SIG-M5 treated with dmso at 0.1 percent for 504 hours (cell line): ENCODE measurements at regions not wholly inside any gene's neighbourhood (a gene's known extent, or its start where the extent isn't known, plus 50 kb on each side); places are given as distances from the start of the nearest gene placed in this dataset.
A peak's percentile ranks its signal among the peaks of the same experiment; 100 is the strongest.
"Not testable (repeated sequence)": the region's sequence is repeated elsewhere in the genome, so short reads cannot be mapped to it uniquely, and the experiment has no call there.

ENCODE experiments used
- DNase-seq: peaks from one replicate; lab custom pipeline; 2025; ENCODE audit not compliant: unreplicated experiment; lab: John Stamatoyannopoulos, UW

DNA sequence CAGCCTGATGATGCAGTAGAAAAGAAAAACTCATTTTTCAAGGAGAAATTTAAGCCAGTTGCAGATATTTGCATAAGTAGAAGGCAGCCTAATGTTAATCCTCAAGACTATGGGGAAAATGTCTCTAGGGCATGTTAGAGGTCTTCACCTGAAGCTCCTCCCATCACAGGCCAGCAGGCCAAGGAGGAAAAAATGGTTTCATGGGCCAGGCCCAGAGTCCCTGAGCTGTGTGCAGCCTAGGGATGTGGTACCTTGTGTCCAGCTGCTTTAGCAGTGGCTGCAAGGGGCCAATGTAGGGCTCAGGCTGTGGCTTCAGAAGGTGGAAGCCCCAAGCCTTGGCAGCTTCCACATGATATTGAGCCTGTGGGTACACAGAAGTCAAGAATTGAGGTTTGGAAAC lies 1946.7 kb upstream of the FLRT2 start:
- no peak for DNase-seq

DNA sequence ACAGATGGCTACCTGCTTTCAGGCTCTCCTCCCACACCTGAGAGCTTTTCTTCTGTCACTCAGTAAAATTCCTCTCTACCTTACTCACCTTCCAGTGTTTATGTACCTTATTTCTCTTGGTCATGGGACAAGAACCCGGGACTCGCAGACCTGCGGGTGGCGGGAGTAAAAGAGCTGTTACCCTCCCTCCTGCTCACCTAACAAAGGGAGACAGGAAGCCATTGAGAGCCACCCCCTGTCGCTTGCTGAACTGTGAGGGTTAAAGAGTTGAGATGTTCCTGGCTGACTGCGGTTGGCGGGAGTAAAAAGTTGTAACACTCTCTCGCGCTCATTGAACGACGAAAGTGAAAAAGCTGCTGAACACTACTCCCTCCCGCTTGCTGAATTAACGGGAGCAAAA lies 1935.1 kb upstream of the FLRT2 start:
- DNase-seq, result no peak

DNA sequence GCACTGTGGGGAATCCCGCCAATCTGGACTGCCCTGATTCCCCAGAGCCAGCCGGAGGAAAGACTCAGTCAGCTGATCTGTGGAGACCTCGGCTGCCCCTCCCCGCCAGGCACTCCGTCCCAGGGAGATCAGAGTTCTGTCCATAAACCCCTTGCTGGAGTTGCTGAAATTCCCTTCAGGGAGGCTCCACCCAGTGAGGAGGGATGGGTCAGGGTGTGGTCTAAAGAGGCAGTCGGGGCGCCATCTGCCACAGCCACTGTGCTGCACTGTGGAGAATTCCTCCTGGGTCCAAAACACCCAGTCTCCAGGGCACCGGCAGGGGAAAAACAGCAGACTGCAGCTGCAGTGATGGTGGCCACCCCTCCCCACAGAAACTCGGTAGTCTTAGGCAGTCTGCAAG lies 1922.3 kb upstream of the FLRT2 start:
- DNase-seq, result no peak

DNA sequence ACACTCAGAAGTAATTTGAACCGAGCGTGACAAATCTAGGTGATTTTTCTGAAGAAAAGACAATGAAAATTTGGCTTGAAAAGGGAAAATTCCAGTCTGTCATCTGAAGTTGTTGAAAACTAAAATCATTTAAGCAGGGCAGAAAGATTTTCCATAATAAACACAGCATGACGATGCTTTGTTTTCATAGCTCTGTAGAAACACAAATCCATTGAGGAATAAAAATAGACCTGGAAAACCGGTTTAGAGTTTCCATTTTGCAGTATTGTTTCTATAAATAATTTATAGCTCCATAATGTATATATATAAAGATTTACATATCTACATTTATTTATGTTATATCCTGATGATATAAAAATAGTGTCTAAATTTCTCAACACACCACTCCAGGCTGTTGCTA lies 1918.5 kb upstream of the FLRT2 start:
- DNase-seq, result no peak

DNA sequence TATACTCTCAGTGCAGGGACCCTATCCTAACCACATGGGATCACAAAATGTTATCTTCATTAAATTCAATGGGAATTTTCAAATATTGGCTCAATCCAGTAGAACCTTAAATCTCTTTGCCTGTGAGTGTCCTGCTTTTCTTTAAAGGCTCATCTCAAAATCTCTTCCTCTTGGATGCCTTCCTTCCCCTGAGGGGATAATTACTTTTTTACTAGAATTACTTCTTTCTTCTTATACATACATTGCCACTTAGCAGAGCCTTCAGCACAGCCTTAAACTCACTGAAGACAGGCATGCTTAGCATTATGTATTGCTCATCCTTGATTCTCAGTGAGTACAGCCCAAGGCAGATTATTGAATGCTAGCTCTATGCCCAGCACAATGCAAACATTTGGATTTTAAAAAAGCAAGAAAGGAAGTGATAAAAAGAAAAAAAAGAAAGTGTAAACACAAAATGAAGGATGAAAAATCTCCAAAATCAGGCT lies 1918.0 kb upstream of the FLRT2 start:
- DNase-seq, result no peak

DNA sequence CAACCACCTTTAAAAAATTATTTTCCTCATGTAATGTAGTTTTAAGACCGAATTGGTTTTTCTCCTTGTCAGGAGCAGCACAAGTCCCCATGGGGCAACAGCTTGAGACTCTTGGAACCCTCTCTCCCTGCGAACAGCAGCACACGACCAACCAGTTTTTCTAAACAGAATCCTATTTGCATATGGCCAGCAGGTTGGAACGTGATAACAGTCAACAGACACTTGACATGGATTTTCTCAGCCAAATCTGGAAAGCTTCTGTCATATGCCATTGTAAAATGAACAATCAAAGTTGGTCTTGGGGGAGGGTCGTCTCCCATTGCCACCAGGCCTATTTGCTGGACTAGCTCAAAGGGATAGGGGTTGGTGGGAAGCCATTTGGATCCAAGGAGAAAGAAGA lies 1915.0 kb upstream of the FLRT2 start:
- no peak for DNase-seq

DNA sequence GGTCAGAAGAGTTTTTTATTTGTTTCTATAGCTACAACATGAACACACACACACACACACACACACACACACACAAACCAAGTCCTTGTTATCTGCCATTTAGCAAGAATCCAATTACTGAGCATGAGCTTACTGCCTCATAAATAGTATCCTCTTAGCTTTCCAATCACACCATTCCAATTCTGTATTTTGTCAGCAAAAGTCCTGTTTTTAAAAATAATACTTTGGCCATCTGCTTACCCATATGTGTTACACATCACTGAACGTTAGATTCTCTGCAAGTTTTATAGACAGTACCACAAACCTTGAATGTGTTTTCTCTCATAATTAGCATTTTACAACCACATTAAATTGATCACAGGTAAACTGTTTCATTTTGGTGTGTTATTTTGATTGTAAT lies 1905.4 kb upstream of the FLRT2 start:
- DNase-seq, result no peak

DNA sequence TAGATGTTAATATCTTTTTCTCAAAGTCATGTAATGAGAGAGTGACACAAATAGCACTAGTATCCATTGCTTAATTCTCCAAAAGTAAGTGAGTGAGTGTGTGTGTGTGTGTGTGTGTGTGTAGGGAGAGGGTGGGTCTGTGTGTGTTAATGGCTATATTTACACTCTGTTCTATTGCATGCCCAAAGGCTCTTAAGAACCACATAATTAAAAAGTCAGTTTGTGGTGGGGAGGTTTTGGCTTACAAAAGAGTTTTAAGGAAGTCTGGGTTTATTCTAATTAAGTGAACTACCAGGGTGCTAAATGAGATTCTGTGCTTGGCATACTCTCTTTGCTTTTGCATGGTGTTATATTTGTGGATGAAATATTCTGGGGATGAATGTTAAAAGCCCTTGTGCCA lies 1897.6 kb upstream of the FLRT2 start:
- DNase-seq, result peak; percentile 95

DNA sequence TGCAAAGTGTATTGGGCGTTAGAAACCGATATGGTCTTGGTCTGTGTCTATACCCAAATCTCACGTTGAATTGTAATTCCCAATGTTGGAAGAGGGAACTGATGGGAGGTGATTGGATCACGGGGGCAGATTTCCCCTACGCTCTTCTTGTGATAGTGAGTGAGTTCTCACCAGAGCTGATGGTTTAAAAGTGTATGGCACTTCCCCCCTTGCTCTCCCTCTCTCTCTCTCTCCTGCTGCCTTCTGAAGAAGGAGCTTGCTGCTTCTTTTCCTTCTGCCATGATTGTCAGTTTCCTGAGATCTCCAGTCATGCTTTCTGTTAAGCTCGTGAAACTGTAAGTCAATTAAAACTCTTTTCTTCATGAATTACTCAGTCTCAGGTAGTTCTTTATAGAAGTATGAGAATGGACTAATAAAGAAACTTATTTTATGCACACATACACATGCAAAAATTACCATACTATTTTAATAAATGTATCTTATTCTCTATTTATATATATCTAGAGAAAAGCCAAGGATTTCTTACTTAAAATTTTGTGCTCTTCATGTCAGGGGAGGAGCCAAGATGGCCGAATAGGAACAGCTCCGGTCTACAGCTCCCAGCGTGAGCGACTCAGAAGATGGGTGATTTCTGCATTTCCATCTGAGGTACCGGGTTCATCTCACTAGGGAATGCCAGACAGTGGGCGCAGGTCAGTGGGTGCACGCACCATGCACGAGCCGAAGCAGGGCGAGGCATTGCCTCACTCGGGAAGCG lies 1891.0 kb upstream of the FLRT2 start:
- DNase-seq, result no peak

DNA sequence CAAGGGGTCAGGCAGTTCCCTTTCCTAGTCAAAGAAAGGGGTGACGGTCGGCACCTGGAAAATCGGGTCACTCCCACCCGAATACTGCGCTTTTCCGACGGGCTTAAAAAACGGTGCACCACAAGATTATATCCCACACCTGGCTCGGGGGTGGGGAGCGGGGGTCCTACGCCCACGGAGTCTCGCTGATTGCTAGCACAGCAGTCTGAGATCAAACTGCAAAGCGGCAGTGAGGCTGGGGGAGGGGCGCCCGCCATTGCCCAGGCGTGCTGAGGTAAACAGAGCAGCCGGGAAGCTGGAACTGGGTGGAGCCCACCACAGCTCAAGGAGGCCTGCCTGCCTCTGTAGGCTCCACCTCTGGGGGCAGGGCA lies 1890.5 kb upstream of the FLRT2 start:
- DNase-seq, result not testable (repeated sequence)

DNA sequence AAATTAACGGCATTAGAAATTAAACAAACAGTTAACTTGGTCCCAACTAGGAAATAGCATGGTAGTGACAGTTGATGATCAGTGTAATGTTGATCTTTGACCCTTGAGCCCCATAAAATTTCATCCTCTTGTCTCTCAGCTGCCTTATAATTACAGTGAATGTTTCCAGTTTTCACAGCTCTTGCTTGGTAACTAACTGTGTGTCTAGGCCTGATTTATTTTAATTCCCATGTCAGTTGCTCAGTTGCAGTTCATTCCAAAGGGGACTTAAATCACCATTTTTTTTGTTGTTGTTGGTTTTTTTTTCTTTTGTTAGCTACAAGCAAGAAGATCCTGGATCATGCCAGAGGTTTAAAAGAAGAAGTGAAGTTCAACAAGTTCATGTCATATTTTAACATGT lies 1883.7 kb upstream of the FLRT2 start:
- no peak for DNase-seq

DNA sequence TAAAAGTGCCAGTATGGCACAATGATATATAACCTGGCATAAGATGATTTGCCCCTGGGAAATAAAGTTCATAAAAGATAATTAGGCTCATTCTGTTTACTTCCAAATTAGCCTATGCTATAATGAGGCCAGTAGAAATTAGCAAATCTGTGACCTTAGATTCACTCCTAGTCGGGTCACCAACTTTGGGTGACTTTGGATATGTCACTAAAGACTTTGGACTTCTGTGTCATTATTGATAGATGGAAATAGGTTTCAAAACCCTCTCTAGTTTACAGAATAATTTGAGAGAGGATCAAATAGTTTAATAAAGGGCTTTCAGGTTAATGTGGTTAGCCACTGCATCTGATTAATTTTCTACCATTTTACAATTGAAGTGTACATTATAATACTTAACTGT lies 1869.3 kb upstream of the FLRT2 start:
- no peak for DNase-seq

DNA sequence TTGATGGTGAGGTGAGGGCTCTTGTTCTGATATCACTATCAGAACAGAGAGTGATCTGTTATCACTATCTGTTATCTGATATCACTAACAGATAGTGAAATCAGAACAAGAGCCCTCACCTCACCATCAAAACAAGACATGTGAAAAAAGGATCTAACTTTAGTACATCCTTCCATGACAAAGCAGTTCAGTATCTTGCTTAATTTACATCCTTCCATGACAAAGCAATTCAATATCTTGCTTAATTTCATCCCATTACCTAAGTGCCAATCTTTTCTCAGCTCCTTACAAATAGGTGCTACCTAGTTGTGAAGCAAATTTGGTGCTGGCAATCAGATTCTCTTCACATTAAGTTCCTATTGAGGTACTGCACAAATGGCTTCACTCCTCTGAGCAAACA lies 1865.6 kb upstream of the FLRT2 start:
- peak; percentile 12 for DNase-seq

DNA sequence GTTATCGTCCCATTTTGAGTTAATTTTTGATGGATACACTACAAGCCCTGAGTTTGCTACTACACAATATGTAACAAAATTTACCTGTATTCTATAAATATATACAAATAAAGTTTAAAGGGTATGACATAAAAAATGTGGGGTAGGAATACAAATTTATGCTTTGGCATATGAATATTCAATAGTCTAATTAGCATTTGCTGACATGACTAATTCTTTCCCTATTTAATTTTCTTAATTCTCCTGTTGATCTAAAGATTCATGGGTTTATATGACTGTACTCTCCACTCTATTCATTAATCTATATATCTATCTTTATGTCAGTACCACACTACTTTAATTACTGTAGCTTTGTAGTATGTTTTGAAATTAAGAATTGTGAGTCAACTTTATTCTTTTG lies 1840.7 kb upstream of the FLRT2 start:
- DNase-seq, result no peak

DNA sequence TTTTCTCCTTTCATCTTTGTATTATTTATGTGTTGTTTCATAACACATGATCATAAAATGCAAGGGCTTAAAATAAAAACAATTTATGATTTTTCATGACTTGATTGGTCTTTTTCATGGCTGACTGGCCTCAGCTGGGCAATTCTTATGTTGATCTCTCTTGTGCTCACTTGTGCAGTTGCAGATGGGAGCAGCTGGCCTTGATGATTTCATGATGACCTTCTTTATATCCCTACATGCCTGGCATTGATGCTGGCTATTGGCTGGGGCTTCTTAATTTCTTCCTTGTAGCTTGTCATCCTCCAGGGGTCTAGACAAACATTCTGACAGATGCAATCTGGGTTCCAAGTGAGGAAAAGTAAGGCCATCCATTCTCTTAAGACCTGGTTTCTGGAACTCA lies 1832.8 kb upstream of the FLRT2 start:
- no peak for DNase-seq

DNA sequence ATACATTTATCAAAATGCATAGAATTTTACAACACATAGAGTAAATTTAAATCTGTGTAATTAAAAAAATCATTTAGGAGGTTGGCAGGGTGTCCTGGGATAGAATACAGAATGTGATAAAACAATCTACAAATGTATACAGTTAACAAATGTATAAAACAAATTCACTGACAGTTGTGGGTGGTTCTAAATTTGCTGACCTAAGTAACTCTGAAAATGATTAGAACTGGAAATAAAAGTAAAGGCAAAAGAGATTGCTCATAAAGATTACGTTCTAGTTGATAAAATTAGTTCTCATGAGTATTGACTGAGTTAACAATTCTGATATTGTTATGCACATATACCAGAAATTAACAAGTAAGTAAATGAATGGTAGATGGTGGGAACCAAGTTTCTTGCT lies 1827.3 kb upstream of the FLRT2 start:
- no peak for DNase-seq

DNA sequence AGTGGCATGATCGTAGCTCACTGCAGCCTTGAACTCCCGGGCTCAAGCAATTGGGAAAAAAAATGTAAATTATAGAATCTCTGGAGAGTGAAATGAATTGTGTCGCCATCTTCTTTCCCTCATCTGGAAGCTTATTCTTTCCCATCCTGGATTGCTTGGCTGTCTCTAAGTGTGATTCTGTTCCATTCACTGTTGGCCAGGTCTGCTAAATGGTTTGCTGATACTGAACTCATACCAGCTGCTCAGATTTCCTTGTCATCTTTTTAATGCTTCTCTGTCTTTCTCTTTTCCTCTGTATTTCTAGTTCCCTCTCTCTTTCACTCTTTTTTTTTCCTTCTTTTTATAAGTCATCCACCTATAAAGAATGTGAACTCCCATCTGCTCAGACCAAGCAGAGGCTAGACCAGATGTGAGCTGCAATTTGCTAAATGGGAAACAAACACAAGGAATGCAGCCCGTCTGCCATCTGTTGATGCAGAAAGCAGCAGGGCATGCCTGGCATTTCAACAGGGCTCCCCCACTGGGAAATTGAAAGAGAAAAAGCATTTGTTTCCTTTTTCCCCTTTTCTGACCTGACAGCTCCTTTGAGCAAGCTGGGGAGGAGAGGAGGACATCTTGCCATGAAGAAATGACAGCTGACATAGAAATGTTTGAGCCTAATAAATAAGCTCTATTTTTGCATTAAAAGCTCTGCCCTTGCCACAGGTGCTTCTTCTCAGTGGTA lies 1823.6 kb upstream of the FLRT2 start:
- DNase-seq, result no peak

DNA sequence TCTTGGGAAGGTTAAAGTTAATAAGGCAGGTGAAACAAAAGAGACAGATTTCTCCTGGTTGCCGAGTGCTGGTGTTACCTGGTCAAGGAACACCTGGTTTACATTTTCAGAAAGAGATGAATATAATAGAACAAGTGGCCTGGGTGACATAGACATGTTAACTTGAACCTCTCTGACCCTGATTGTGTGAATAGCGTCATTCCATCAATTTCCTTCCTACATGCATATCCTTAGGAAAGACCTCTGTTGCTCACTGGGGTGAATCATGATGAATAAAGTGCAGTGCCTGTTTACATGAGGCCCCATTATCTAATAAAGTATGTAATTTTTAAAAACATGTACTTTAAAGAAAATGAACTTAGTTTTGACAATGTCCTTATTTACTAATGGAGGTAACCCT lies 1822.9 kb upstream of the FLRT2 start:
- no peak for DNase-seq

DNA sequence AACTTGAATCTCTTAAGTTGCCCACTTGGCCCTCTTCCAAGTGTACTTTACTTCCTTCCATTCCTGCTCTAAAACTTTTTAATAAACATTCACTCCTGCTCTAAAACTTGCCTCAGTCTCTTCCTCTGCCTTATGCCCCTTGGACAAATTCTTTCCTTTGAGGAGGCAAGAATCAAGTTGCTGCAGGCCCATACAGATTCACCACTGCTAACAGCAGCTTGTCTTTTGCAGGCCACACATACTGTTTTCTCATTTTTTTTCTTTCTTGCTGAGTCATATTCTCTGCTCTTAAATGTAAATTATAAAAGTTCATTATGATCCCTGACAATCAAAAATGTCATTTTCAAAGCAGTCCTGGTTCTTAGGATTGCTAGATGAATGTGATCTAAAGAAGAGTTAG lies 1820.8 kb upstream of the FLRT2 start:
- no peak for DNase-seq

DNA sequence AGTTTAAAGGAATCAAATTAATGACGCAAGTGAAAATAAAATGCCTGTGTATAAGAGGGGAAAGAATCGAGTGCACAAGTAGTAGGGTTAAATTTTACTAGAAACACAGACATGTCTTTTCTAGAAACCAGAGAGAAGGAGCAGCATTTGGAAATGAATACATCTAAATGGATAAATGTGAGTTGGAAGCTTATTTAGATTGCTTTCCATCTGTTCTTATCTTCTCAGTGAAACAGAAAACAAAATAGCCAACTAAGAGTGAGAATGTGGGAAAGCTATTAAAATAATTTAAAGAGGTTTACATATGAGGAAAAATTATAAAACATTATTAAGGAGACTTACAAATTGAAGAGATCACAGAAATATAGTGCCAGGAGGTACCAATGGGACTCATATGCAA lies 1818.9 kb upstream of the FLRT2 start:
- DNase-seq, result no peak

DNA sequence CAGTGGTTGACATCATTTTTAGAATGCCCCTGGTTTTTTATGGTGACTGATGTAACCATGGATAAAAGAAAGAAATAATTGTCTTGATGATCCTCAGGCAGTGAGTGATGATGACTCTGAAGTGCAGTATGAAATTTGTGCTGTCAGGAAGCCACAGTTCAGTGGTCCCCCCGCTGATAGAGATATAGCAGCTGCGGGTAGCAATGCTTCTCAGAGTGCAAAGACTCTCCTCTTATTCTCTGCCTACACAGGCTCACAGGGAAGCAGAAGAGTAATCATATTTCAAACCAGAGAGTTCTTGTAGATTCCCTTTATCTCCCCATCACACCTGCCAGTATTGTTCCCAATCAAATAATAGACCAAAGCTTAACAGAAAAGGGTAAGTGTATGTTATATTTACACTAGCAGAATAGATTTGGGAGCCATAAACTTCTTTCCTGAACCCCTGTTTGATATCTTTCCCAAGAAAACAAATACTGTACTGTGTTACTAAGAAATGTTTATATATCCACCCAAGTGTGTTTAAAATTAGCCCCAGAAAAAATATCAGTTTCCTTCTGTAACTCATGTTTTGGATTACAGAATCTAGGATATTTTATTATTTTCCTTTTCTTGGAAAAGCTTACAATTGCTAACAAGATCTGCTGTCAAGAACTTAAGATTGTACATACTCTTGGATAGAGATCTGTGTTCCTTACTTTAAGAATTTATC lies 1817.4 kb upstream of the FLRT2 start:
- no peak for DNase-seq

DNA sequence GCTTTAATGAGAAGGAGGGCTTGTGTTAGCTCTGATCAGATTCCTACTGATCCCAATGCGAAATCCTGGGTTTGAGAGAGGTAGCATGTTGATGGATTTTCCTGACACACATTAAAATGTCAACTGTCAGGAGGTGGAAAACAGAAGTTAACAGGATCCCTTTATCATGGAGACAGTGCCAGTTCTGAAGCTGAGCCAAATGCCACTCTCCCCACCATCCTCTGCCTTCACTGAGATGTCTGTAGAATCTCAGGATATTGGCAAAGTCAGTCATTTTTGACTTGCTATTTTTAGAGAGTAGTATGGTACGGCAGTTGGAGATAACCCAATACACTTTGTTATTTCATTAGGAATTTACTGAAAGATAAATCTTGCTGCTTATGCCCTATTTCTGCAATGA lies 1816.2 kb upstream of the FLRT2 start:
- DNase-seq, result no peak
